Nephron progenitor cell (in vitro differentiated cells): ENCODE measurements at regions not wholly inside any gene's neighbourhood (a gene's known extent, or its start where the extent isn't known, plus 50 kb on each side); places are given as distances from the start of the nearest gene placed in this dataset.
A peak's percentile ranks its signal among the peaks of the same experiment; 100 is the strongest.

Experiments
- DNase-seq: peaks from one replicate; pipeline ENCODE4 v3.0.0; 2021
- H3K27ac Mint-ChIP-seq: 2 replicates; pipeline ENCODE4 v1.8.0; 2021; ENCODE audit warnings: mild to moderate bottlenecking, moderate library complexity, mixed read lengths
- H3K27me3 Mint-ChIP-seq: 2 replicates; pipeline ENCODE4 v1.8.0; 2021; ENCODE audit warnings: mild to moderate bottlenecking, low read depth, mixed read lengths; ENCODE audit not compliant: poor library complexity
- H3K36me3 Mint-ChIP-seq: 2 replicates; pipeline ENCODE4 v1.8.0; 2021; ENCODE audit warnings: low read depth, mixed read lengths
- H3K4me1 Mint-ChIP-seq: 2 replicates; pipeline ENCODE4 v1.8.0; 2021; ENCODE audit warnings: mixed read lengths
- H3K4me3 Mint-ChIP-seq: 2 replicates; pipeline ENCODE4 v1.8.0; 2021; ENCODE audit warnings: mild to moderate bottlenecking, moderate library complexity, mixed read lengths
- H3K9me3 Mint-ChIP-seq: 2 replicates; pipeline ENCODE4 v1.8.0; 2021; ENCODE audit warnings: mild to moderate bottlenecking, moderate library complexity, mixed read lengths
- TF ChIP-seq, protein P1 (sequence below): fragments of 200-600 bp; sonication (generic); IDR thresholded peaks from 2 replicates; pipeline ENCODE4 v1.5.0; 2021; ENCODE audit warnings: antibody characterized with exemption

DNA sequence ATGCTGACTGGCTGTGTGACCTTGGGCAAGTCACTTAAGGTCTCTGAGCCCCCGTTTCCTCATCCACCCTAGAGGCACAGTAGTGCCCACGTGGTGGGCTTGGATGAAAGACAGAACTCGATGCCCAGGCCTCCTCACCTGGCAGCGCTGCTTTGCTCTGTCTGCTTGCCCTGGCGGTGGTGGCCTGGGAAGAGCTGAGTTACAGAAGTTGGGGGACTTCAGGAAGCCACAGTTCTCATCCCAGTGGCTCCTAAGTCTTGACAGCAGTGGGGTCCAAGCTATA is 171.5 kb upstream of the IER5L start:
- no peak for DNase-seq
- Mint-ChIP-seq H3K4me1 (peaks cover 38% of the 10 kb centered on the region), H3K27ac (no peak overlapping the region), H3K9me3 (no peaks in the 10 kb centered on the region), H3K4me3 (no peak overlapping the region), H3K27me3 (peaks cover 4% of the 10 kb centered on the region), H3K36me3 (no peaks in the 10 kb centered on the region)
- TF ChIP-seq, protein P1, sequence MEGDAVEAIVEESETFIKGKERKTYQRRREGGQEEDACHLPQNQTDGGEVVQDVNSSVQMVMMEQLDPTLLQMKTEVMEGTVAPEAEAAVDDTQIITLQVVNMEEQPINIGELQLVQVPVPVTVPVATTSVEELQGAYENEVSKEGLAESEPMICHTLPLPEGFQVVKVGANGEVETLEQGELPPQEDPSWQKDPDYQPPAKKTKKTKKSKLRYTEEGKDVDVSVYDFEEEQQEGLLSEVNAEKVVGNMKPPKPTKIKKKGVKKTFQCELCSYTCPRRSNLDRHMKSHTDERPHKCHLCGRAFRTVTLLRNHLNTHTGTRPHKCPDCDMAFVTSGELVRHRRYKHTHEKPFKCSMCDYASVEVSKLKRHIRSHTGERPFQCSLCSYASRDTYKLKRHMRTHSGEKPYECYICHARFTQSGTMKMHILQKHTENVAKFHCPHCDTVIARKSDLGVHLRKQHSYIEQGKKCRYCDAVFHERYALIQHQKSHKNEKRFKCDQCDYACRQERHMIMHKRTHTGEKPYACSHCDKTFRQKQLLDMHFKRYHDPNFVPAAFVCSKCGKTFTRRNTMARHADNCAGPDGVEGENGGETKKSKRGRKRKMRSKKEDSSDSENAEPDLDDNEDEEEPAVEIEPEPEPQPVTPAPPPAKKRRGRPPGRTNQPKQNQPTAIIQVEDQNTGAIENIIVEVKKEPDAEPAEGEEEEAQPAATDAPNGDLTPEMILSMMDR: no peak

DNA sequence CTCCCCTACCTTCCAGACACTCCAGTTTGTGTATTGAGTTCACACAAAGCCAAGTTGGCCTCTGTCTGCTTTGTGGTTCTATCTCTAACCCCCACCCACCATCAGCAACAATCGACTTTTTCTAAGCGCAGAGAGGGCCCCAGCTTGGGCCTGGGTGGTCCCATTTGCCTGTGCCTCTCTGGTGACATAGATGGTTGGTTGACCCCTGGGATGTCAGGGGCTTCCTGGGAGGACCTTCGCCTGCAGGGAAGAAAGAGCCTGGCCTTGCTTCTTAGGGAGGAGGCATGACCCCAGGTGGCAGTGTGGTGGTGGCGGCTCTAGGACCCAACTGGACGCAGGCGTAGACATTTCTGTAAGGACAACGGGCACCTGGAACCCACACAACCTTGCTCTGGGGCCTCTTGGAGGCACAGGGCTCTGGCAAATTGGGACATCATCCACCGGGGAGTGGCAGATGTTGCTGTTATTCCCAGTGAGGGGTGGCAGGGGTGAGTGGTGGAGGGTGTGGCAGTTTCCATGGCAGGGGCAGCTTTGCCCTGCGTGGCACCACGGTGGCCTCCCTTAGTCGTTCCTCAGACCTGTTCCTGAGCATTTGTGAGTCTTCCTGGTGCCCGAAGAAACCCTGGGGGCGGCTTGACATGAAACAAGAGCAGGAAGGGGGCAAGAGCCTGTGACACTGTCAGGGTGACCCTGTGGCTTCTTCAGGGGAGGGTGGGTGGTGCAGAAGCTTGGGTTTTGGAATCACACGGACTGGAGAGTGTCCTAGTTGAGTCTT is 171.0 kb upstream of the IER5L start:
- TF ChIP-seq, protein P1: no peak
- Mint-ChIP-seq H3K27ac (peak overlapping the region; percentile 4), H3K27me3 (no peaks in the 10 kb centered on the region), H3K4me1 (peaks cover 38% of the 10 kb centered on the region), H3K36me3 (no peaks in the 10 kb centered on the region), H3K9me3 (no peaks in the 10 kb centered on the region), H3K4me3 (peak overlapping the region; percentile 2)
- no peak for DNase-seq

DNA sequence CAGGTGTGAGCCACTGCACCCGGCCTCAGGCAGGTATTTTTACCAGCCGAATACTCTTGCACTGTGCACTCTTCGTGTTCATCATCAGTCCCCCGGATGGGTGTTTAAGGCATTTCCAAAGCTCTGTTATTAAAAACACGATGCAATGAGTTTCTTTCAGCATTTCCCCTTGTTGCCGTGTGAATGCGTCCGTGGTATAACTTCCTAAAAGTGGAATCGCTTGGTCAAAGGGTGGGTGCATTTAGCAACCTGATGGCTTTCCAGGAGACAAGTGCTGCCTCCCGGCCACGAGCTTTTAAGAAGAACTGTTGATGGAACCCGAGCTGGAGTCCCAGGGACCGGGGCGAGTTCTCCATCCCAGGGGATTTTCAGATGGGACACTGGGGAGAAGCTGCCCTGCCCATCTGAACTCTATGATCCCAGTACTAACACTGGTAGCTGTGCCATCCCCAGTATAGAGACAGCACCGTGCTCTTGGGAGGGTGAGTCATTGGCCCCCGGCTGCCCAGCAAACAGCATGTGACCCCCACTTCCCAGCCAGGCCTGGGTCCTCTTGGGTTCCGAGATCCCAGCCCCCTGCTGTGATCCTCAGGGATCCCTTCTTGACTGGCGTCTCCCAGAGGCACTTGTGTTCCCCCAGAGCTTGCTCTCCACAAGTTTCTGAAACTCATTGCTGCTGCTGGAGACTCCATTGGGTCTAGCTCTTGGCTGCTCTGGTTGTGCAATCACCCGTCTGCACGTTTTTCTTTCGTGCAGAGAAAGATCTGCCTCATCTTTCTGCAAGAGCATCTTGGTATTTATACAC is 169.5 kb upstream of the IER5L start:
- H3K9me3 Mint-ChIP-seq: no peaks in the 10 kb centered on the region
- no peaks in the 10 kb centered on the region for H3K36me3 Mint-ChIP-seq
- TF ChIP-seq, protein P1: no peak
- no peaks in the 10 kb centered on the region for H3K27me3 Mint-ChIP-seq
- H3K4me1 Mint-ChIP-seq: peaks cover 41% of the 10 kb centered on the region
- H3K4me3 Mint-ChIP-seq: no peak overlapping the region
- DNase-seq: no peak
- no peak overlapping the region for H3K27ac Mint-ChIP-seq

DNA sequence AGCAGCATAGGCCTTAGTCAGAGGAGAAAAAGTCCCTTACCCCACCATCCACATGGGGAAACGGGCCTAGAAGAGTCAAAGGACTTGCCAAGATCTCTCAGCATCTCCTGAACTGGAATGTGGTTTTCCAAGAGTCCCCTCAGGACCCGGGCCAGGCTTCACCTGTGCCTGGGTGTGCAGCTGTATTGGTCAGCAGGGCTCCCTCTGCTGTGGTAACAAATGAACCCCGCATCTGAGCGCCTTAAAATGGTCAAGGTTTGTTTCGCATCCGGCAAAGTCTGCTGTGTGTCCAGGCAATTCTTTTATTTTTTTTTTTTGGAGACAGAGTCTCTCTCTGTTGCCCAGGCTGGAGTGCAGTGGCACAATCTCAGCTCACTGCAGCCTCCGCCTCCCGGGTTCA is 168.0 kb upstream of the IER5L start:
- Mint-ChIP-seq H3K36me3 (no peaks in the 10 kb centered on the region), H3K9me3 (no peaks in the 10 kb centered on the region), H3K27ac (peak overlapping the region; percentile 57), H3K4me3 (no peak overlapping the region), H3K4me1 (peaks cover 38% of the 10 kb centered on the region), H3K27me3 (no peaks in the 10 kb centered on the region)
- no peak for DNase-seq
- TF ChIP-seq, protein P1: no peak

DNA sequence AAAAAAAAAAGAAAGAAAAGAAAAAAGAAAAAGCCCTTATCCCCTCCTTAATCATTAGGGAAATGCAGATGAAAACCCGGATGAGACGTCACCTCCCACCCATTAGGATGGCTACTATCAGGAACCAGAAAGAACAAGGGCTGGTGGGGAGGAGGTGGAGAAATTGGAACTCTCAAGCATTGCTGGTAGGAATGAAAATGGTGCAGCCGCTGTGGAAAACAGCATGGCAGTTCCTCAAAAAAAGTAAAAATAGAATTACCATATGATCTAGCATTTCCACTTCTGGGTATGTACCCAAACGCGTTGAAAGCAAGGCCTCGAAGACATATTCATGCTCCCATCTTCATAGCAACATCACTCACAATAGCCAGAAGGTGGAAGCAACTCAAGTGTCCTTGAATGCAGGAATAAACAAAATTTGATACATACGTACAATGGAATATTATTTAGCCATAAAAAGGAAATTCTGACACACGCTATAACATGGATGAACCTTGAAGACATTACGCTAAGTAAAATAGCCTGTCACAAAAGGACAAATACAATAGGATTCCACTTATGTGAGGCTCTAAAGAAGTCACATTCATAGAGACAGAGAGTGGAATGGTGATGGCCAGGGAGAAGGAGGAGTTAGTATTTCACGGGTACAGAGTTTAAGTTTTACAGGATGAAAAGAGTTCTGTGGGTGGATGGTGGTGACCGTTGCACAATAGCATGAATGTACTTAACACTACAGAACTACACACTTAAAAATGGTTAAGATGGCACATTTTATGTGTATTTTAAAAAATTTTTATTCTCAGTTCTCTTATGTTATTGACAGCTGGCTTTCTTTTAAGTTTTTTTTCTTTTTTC is 166.8 kb upstream of the IER5L start:
- no peaks in the 10 kb centered on the region for H3K36me3 Mint-ChIP-seq
- no peaks in the 10 kb centered on the region for H3K27me3 Mint-ChIP-seq
- H3K9me3 Mint-ChIP-seq: no peaks in the 10 kb centered on the region
- no peak for DNase-seq
- peaks cover 31% of the 10 kb centered on the region for H3K4me1 Mint-ChIP-seq
- H3K27ac Mint-ChIP-seq: no peak overlapping the region
- H3K4me3 Mint-ChIP-seq: no peak overlapping the region
- TF ChIP-seq, protein P1: no peak
